ENCODE measurements at regions not wholly inside any gene's neighbourhood (a gene's known extent, or its start where the extent isn't known, plus 50 kb on each side); places are given as distances from the start of the nearest gene placed in this dataset.

DNA sequence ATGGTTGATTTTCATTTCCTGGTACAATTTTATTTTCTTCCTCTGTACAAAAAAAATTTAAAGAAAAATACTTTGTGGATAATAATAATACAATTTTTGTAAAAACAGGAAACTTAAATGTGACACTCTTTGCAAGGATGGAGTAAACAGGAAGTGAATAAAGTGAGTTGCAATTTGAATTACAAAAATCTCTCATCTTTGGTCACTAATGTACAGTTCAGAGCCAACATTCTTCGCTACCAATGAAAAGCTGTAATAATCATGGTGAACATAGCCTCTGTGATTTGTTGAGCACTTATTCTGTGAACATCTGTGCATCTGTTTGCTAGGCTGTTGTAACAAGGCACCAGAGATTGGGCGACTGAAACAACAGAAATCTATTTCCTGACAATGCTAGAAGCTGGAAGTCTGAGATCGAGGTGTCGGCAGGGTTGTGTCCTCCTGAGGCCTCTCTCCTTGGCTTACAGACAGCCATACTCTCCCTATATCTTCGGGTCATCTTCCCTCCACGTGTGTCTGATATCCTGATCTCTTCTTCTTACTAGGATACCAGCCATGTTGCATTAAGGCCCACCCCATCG, 295.3 kb upstream of the KLF6 start:
- peaks cover 18% of the 10 kb centered on the region for H3K4me1 ChIP-seq
- H3K4me3 ChIP-seq = no peak overlapping the region
- no peak for DNase-seq
- H3K9me3 ChIP-seq = no peaks in the 10 kb centered on the region
- WGBS, 2 donors = 87 to 95% methylated on average over 7 of the region's 7 CpGs
- H3K27ac ChIP-seq = no peak overlapping the region
- no peaks in the 10 kb centered on the region for H3K27me3 ChIP-seq
- TF ChIP-seq POLR2A (IDR thresholded peaks at IDR 0.05) = no peak
- TF ChIP-seq, protein P1, sequence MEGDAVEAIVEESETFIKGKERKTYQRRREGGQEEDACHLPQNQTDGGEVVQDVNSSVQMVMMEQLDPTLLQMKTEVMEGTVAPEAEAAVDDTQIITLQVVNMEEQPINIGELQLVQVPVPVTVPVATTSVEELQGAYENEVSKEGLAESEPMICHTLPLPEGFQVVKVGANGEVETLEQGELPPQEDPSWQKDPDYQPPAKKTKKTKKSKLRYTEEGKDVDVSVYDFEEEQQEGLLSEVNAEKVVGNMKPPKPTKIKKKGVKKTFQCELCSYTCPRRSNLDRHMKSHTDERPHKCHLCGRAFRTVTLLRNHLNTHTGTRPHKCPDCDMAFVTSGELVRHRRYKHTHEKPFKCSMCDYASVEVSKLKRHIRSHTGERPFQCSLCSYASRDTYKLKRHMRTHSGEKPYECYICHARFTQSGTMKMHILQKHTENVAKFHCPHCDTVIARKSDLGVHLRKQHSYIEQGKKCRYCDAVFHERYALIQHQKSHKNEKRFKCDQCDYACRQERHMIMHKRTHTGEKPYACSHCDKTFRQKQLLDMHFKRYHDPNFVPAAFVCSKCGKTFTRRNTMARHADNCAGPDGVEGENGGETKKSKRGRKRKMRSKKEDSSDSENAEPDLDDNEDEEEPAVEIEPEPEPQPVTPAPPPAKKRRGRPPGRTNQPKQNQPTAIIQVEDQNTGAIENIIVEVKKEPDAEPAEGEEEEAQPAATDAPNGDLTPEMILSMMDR (IDR thresholded peaks at IDR 0.05) = no peak
- intact Hi-C loops (cut with DNase I; ENCODE audit: low total_unique reads) = no loop called here
- H3K36me3 ChIP-seq (ENCODE audit: low read depth, missing control alignments) = no peaks in the 10 kb centered on the region

DNA sequence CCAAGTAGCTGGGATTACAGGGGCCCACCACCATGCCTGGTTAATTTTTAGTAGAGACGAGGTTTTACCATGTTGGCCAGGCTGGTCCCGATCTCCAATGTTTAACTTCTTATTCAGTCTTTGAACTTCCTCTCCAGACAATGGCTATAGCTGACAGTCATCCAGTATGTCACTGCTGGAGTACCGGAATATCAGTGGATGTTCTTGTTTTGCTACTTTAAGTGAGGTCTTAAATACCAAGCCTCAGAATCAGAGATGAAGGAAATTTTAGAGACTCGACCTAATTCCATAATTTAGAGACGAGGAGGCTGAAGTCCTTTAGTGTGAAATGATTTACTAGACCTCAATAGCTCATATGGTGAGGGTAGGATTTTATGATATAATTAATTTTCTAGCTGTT, 294.8 kb upstream of the KLF6 start:
- Histone ChIP-seq H3K36me3 (ENCODE audit: low read depth, missing control alignments) (no peaks in the 10 kb centered on the region), H3K4me1 (peaks cover 18% of the 10 kb centered on the region), H3K27ac (no peak overlapping the region), H3K4me3 (no peak overlapping the region), H3K9me3 (no peaks in the 10 kb centered on the region), H3K27me3 (no peaks in the 10 kb centered on the region)
- intact Hi-C loops (cut with DNase I; ENCODE audit: low total_unique reads) = no loop called here
- DNase-seq = no peak
- WGBS, 2 donors = 89 to 94% methylated on average over 5 of the region's 5 CpGs
- no peak for TF ChIP-seq POLR2A (IDR thresholded peaks at IDR 0.05)
- TF ChIP-seq, protein P1 (IDR thresholded peaks at IDR 0.05) = no peak

DNA sequence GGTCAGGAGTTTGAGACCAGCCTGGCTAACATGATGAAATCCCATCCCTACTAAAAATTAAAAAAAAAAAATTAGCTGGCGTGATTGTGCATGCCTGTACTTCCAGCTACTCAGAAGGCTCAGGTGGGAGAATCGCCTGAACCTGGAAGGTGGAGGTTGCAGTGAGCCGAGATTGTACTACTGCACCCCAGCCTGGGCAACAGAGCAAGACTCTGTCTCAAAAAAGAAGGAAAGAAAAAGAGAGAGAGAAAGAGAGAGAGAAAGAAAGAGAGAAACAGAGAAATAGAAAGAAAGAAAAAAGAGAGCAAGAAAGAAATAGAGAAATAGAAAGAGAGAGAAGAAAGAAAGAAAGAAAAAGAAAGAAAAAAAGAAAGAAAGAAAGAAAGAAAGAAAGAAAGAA, 292.8 kb upstream of the KLF6 start:
- H3K4me1 ChIP-seq = peaks cover 5% of the 10 kb centered on the region
- no peak overlapping the region for H3K4me3 ChIP-seq
- no peak overlapping the region for H3K27ac ChIP-seq
- H3K9me3 ChIP-seq = no peaks in the 10 kb centered on the region
- no peaks in the 10 kb centered on the region for H3K36me3 ChIP-seq (ENCODE audit: low read depth, missing control alignments)
- intact Hi-C loops (cut with DNase I; ENCODE audit: low total_unique reads) = no loop called here
- no peaks in the 10 kb centered on the region for H3K27me3 ChIP-seq
- 93 to 96% methylated on average over 3 of the region's 3 CpGs for WGBS, 2 donors
- DNase-seq = no peak
- no peak for TF ChIP-seq POLR2A (IDR thresholded peaks at IDR 0.05)
- TF ChIP-seq, protein P1 (IDR thresholded peaks at IDR 0.05) = no peak

DNA sequence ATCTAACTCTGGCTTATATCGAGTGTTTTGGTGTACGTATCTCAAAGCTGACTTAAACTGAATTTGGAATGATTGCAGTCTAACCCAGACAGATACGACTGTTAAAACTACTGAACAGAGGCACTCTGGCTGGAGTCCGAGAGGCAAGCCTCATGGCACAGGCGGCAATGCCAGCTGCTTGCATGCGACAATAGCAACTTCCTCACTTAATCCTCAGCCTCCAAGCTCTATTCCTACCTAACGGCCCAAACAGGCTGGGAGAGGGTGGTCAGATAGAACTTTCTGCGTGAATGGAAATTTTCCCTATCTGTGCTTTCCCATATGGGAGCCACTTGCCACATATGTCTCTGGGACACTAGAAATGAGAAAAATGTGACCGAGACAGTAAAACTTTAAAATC, 292.0 kb upstream of the KLF6 start:
- no peak for TF ChIP-seq POLR2A (IDR thresholded peaks at IDR 0.05)
- TF ChIP-seq, protein P1 (IDR thresholded peaks at IDR 0.05) = no peak

DNA sequence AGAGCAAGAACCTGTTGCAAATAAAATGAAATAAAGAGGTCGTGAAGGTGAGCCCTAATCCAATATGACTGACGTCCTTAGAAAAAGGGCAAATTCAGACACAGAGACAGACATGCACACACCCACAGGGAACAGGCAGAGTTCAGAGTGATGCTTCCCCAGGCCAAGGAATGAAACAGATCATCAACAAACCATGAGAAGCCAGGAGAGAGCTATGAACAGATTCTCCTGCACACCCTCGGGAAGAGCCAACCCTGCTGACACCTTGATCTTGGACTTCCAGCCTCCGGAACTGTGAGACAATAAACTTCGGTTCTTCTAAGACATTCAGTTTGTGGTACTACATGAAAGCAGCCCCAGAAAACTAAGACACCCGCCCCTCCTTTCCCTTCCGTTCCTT, 290.4 kb upstream of the KLF6 start:
- no peaks in the 10 kb centered on the region for H3K9me3 ChIP-seq
- TF ChIP-seq, protein P1 (IDR thresholded peaks at IDR 0.05) = no peak
- no peak for TF ChIP-seq POLR2A (IDR thresholded peaks at IDR 0.05)
- no peak overlapping the region for H3K4me3 ChIP-seq
- no peaks in the 10 kb centered on the region for H3K27me3 ChIP-seq
- no peak for DNase-seq
- H3K4me1 ChIP-seq = no peaks in the 10 kb centered on the region
- H3K27ac ChIP-seq = no peak overlapping the region
- intact Hi-C loops (cut with DNase I; ENCODE audit: low total_unique reads) = no loop called here
- 88 to 93% methylated on average over 7 of the region's 7 CpGs for WGBS, 2 donors
- H3K36me3 ChIP-seq (ENCODE audit: low read depth, missing control alignments) = no peaks in the 10 kb centered on the region

More for the DNA sequence above, 292.0 kb upstream of the KLF6 start:
- WGBS, 2 donors = 90 to 95% methylated on average over 9 of the region's 9 CpGs
- no peak overlapping the region for H3K27ac ChIP-seq
- no peaks in the 10 kb centered on the region for H3K36me3 ChIP-seq (ENCODE audit: low read depth, missing control alignments)
- DNase-seq = no peak
- H3K27me3 ChIP-seq = no peaks in the 10 kb centered on the region
- no peak overlapping the region for H3K4me3 ChIP-seq
- no peaks in the 10 kb centered on the region for H3K9me3 ChIP-seq
- intact Hi-C loops (cut with DNase I; ENCODE audit: low total_unique reads) = no loop called here
- H3K4me1 ChIP-seq = peaks cover 4% of the 10 kb centered on the region

Data from testis (tissue), 2 donors.